HepG2 (cell line): ENCODE measurements at regions not wholly inside any gene's neighbourhood (a gene's known extent, or its start where the extent isn't known, plus 50 kb on each side); places are given as distances from the start of the nearest gene placed in this dataset.

Experiments
- ATAC-seq: fragments of 200-7000 bp; cut with Tn5 transposase; 3 replicates; pipeline ENCODE4 v1.9.1; 2020; ENCODE audit warnings: mild to moderate bottlenecking, moderate library complexity
- BruUV-seq: library from RNA; stranded (reverse); fragments of 400-500 nt; replicated peaks from 2 replicates; lab custom pipeline; 2021; lab: Mats Ljungman, UMichigan
- CTCF ChIA-PET: fragments of 300-600 bp; formaldehyde crosslinking; extraction: SDS; loops from one replicate; lab custom pipeline; 2021; ENCODE audit warnings: low total read pairs, inconsistent platforms, low intra/inter-chr PET ratio; lab: Yijun Ruan, JAX
- POLR2A ChIA-PET: fragments of 350-600 bp; sonication (Branson Sonifier 250); formaldehyde crosslinking; loops from one replicate; lab custom pipeline; 2020; ENCODE audit warnings: antibody characterized with exemption, inconsistent platforms; lab: Yijun Ruan, JAX
- DNase-seq: peaks from one replicate; pipeline ENCODE4 v3.0.0-alpha.2; 2015; ENCODE audit warnings: low spot score
- FAIRE-seq: peaks from 3 replicates; lab custom pipeline; 2011; peaks lifted over from hg19 to GRCh38; lab: Jason Lieb, UNC
- H2AFZ ChIP-seq: one replicate; pipeline ENCODE4 v1.6.1; 2011; ENCODE audit warnings: low read length, inconsistent platforms
- H3K27ac ChIP-seq: fragments of 300-600 bp; 3 replicates; pipeline ENCODE4 v1.8.0; 2011; ENCODE audit warnings: mixed run types, mild to moderate bottlenecking, mixed read lengths, low read length, inconsistent platforms; ENCODE audit not compliant: insufficient read depth; ENCODE audit errors: extremely low read length
- H3K27me3 ChIP-seq, 2 experiments: fragments of 200-600 bp in 1 of 2; 2 replicates in 1 of 2; 3 replicates in 1 of 2; pipeline versions ENCODE4 v1.6.0 to v1.8.0; 2011; ENCODE audit warnings: low read length in 2 of 2, mild to moderate bottlenecking in 2 of 2, moderate library complexity in 2 of 2, inconsistent platforms in 1 of 2; ENCODE audit not compliant: insufficient read depth in 2 of 2, control insufficient read depth in 1 of 2
- H3K36me3 ChIP-seq, 2 experiments: fragments of 200-600 bp in 1 of 2; replicated peaks in 1 of 2; 2 replicates in 1 of 2; 3 replicates in 1 of 2; pipeline versions ENCODE4 v1.5.1 to v1.8.0; 2011; ENCODE audit warnings: low read length in 2 of 2, inconsistent platforms in 1 of 2; ENCODE audit not compliant: insufficient read depth in 2 of 2, control insufficient read depth in 1 of 2
- H3K4me1 ChIP-seq: 2 replicates; pipeline ENCODE4 v1.5.1; 2012; ENCODE audit warnings: low read length, inconsistent platforms; ENCODE audit not compliant: insufficient read depth
- H3K4me2 ChIP-seq: 2 replicates; pipeline ENCODE4 v1.6.0; 2011; ENCODE audit warnings: low read depth, low read length, inconsistent platforms
- H3K4me3 ChIP-seq, 3 experiments: fragments of 200-600 bp in 1 of 3; sonication (generic), shearing (Covaris generic) in 1 of 3; replicated peaks in 1 of 3; 2 replicates each; pipeline ENCODE4 v1.5.1; 2011 to 2016; ENCODE audit warnings: low read length in 3 of 3, inconsistent platforms in 2 of 3, low read depth in 2 of 3, mild to moderate bottlenecking in 2 of 3, control low read depth in 1 of 3, mixed read lengths in 1 of 3; ENCODE audit not compliant: insufficient read depth in 1 of 3
- H3K79me2 ChIP-seq: one replicate; pipeline ENCODE4 v1.6.1; 2011; ENCODE audit warnings: low read length, inconsistent platforms; ENCODE audit not compliant: insufficient read depth
- H3K9ac ChIP-seq: 2 replicates; pipeline ENCODE4 v1.6.0; 2011; ENCODE audit warnings: mild to moderate bottlenecking, low read depth, low read length, inconsistent platforms; ENCODE audit not compliant: insufficient read depth
- H3K9me3 ChIP-seq: 2 replicates; pipeline ENCODE4 v1.5.1; 2012; ENCODE audit warnings: mild to moderate bottlenecking, low read length
- H4K20me1 ChIP-seq: 2 replicates; pipeline ENCODE4 v1.6.0; 2011; ENCODE audit warnings: inconsistent platforms, mild to moderate bottlenecking, low read length, moderate library complexity; ENCODE audit not compliant: insufficient read depth
- U2AF1 ChIP-seq: fragments of 200-400 bp; formaldehyde crosslinking; optimal IDR thresholded peaks from 2 replicates; pipeline ENCODE3; 2017; ENCODE audit warnings: mild to moderate bottlenecking, low read depth, low read length
- ZFP41 ChIP-seq: sonication (generic); formaldehyde crosslinking; IDR thresholded peaks from 2 replicates; pipeline ENCODE4 v1.4.0; 2020; ENCODE audit warnings: mild to moderate bottlenecking, missing genetic modification reagents, borderline replicate concordance
- ZNF143 ChIP-seq: sonication (generic); formaldehyde crosslinking; IDR thresholded peaks from 2 replicates; pipeline ENCODE4 v1.4.0; 2020; ENCODE audit warnings: missing genetic modification reagents
- ZNF30 ChIP-seq: sonication (generic); formaldehyde crosslinking; IDR thresholded peaks from 2 replicates; pipeline ENCODE4 v1.5.0; 2020; ENCODE audit warnings: mild to moderate bottlenecking, missing genetic modification reagents
- ZNF607 ChIP-seq: sonication (generic); formaldehyde crosslinking; IDR thresholded peaks from 2 replicates; pipeline ENCODE4 v1.5.1; 2020; ENCODE audit warnings: missing genetic modification reagents, mild to moderate bottlenecking, borderline replicate concordance
- ZNF644 ChIP-seq: IDR thresholded peaks from 2 replicates; pipeline ENCODE4 v1.6.1; 2016; ENCODE audit warnings: low read depth
- WGBS: methylation state at CpG from one replicate; pipeline ENCODE4 v1.1.6; 2017; ENCODE audit warnings: low lambda C conversion rate; 5-methylcytosine and 5-hydroxymethylcytosine counted together
- in situ Hi-C: cut with HindIII; loops from 2 replicates; pipeline ENCODE4 v1.10.0; 2017; ENCODE audit warnings: low pct_unique_long_range_greater_than_20kb; ENCODE audit not compliant: extremely low pct_ligation_motif_present
- intact Hi-C: fragments of 100-400 bp; cut with micrococcal nuclease; formaldehyde crosslinking; loops from one replicate; pipeline ENCODE4 v1.10.0; 2022; ENCODE audit not compliant: unreplicated experiment
- TF ChIP-seq, protein P1 (sequence below): sonication (generic); formaldehyde crosslinking; IDR thresholded peaks from 2 replicates; pipeline ENCODE4 v1.4.0; 2020; ENCODE audit warnings: missing genetic modification reagents, borderline replicate concordance
- TF ChIP-seq, protein P2 (sequence below), 2 experiments: fragments of 450-650 bp in 1 of 2; sonication (generic) in 1 of 2; formaldehyde crosslinking in 1 of 2; IDR thresholded peaks; 2 replicates each; pipeline versions ENCODE4 v1.6.1 to v1.8.0; 2016 to 2022; ENCODE audit warnings: antibody characterized with exemption in 1 of 2, mild to moderate bottlenecking in 1 of 2, missing genetic modification reagents in 1 of 2
- TF ChIP-seq, protein P3 (sequence below): sonication (generic); formaldehyde crosslinking; IDR thresholded peaks from 2 replicates; pipeline ENCODE4 v1.4.0; 2020; ENCODE audit warnings: missing genetic modification reagents, borderline replicate concordance

DNA sequence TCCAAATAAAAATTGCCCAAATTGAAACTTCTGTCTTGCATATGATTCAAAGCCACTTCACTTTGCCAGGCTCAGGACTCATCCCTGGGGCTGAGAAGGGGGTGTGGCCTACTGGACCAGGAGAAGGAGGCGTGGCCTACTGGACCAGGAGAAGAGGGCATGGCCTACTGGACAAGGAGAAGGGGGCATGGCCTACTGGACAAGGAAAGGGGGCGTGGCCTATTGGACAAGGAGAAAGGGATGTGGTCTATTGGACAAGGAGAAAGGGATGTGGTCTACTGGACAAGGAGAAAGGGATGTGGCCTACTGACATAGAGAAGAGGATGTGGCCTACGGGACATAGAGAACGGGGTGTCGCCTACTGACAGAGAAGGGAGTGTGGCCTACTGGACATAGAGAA lies 405.3 kb downstream of the RRAGC start (continued):
- TF ChIP-seq ZNF143 (CRISPR knock-in tag), result no peak

DNA sequence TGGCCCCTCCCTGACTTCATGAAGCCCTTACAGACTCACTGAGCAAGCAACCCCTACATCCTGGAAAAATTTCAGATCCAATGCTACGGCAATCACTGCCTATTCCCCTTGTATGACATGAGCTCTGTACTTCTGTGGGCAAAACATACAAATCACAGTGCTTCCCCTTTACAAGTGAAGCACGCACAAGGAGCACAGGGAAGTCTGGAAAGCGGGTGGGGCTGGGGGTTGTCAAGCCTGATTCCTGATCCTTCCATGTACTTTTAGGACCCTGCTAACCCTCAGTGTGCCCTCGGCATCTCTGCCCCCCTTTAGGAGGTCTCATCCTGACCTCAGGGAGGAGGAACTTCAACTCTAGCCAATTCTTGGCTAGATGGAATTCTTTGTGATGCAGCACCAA lies 405.7 kb upstream of the POU3F1 start:
- H3K79me2 ChIP-seq, result no peaks in the 10 kb centered on the region
- no peaks in the 10 kb centered on the region for H3K9me3 ChIP-seq
- H2AFZ ChIP-seq, result no peak overlapping the region
- in situ Hi-C loops (no loop called here), intact Hi-C loops (no loop called here)
- CTCF ChIA-PET, result no interaction called here
- H4K20me1 ChIP-seq, result no peaks in the 10 kb centered on the region
- no peak overlapping the region for H3K27ac ChIP-seq
- BruUV-seq, result no TSS peak
- H3K9ac ChIP-seq, result no peak overlapping the region
- FAIRE-seq (no peak), ATAC-seq (no peak), DNase-seq (no peak)
- H3K4me1 ChIP-seq, result no peaks in the 10 kb centered on the region
- 20% methylated on average over 4 of the region's 4 CpGs for WGBS
- no peak overlapping the region for H3K4me2 ChIP-seq
- no peak overlapping the region for H3K4me3 ChIP-seq
- no peaks in the 10 kb centered on the region for H3K36me3 ChIP-seq
- H3K27me3 ChIP-seq, result peaks cover 0 to 14% of the 10 kb centered on the region in 2 experiments; a peak in 2 of 5 replicates
- POLR2A ChIA-PET, result no interaction called here
- TF ChIP-seq, protein P1, sequence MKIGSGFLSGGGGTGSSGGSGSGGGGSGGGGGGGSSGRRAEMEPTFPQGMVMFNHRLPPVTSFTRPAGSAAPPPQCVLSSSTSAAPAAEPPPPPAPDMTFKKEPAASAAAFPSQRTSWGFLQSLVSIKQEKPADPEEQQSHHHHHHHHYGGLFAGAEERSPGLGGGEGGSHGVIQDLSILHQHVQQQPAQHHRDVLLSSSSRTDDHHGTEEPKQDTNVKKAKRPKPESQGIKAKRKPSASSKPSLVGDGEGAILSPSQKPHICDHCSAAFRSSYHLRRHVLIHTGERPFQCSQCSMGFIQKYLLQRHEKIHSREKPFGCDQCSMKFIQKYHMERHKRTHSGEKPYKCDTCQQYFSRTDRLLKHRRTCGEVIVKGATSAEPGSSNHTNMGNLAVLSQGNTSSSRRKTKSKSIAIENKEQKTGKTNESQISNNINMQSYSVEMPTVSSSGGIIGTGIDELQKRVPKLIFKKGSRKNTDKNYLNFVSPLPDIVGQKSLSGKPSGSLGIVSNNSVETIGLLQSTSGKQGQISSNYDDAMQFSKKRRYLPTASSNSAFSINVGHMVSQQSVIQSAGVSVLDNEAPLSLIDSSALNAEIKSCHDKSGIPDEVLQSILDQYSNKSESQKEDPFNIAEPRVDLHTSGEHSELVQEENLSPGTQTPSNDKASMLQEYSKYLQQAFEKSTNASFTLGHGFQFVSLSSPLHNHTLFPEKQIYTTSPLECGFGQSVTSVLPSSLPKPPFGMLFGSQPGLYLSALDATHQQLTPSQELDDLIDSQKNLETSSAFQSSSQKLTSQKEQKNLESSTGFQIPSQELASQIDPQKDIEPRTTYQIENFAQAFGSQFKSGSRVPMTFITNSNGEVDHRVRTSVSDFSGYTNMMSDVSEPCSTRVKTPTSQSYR (CRISPR knock-in tag), result no peak
- TF ChIP-seq, protein P2, sequence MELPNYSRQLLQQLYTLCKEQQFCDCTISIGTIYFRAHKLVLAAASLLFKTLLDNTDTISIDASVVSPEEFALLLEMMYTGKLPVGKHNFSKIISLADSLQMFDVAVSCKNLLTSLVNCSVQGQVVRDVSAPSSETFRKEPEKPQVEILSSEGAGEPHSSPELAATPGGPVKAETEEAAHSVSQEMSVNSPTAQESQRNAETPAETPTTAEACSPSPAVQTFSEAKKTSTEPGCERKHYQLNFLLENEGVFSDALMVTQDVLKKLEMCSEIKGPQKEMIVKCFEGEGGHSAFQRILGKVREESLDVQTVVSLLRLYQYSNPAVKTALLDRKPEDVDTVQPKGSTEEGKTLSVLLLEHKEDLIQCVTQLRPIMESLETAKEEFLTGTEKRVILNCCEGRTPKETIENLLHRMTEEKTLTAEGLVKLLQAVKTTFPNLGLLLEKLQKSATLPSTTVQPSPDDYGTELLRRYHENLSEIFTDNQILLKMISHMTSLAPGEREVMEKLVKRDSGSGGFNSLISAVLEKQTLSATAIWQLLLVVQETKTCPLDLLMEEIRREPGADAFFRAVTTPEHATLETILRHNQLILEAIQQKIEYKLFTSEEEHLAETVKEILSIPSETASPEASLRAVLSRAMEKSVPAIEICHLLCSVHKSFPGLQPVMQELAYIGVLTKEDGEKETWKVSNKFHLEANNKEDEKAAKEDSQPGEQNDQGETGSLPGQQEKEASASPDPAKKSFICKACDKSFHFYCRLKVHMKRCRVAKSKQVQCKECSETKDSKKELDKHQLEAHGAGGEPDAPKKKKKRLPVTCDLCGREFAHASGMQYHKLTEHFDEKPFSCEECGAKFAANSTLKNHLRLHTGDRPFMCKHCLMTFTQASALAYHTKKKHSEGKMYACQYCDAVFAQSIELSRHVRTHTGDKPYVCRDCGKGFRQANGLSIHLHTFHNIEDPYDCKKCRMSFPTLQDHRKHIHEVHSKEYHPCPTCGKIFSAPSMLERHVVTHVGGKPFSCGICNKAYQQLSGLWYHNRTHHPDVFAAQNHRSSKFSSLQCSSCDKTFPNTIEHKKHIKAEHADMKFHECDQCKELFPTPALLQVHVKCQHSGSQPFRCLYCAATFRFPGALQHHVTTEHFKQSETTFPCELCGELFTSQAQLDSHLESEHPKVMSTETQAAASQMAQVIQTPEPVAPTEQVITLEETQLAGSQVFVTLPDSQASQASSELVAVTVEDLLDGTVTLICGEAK (IDR thresholded peaks at IDR 0.05), result no peak
- TF ChIP-seq, protein P2 (CRISPR knock-in tag; IDR thresholded peaks at IDR 0.05), result no peak
- no peak for TF ChIP-seq ZFP41
- TF ChIP-seq, protein P3, sequence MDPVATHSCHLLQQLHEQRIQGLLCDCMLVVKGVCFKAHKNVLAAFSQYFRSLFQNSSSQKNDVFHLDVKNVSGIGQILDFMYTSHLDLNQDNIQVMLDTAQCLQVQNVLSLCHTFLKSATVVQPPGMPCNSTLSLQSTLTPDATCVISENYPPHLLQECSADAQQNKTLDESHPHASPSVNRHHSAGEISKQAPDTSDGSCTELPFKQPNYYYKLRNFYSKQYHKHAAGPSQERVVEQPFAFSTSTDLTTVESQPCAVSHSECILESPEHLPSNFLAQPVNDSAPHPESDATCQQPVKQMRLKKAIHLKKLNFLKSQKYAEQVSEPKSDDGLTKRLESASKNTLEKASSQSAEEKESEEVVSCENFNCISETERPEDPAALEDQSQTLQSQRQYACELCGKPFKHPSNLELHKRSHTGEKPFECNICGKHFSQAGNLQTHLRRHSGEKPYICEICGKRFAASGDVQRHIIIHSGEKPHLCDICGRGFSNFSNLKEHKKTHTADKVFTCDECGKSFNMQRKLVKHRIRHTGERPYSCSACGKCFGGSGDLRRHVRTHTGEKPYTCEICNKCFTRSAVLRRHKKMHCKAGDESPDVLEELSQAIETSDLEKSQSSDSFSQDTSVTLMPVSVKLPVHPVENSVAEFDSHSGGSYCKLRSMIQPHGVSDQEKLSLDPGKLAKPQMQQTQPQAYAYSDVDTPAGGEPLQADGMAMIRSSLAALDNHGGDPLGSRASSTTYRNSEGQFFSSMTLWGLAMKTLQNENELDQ, result no peak
- TF ChIP-seq ZNF30 (CRISPR knock-in tag), result no peak
- TF ChIP-seq ZNF607, result no peak
- TF ChIP-seq U2AF1, result no peak
- TF ChIP-seq ZNF644 (CRISPR knock-in tag), result no peak
